H9 (cell line): ENCODE measurements at regions not wholly inside any gene's neighbourhood (a gene's known extent, or its start where the extent isn't known, plus 50 kb on each side); places are given as distances from the start of the nearest gene placed in this dataset.

Experiments
- DNase-seq: peaks from one replicate; pipeline ENCODE4 v3.0.0-alpha.2; 2017
- H2AFZ ChIP-seq: one replicate; pipeline ENCODE4 v1.6.1; 2013; ENCODE audit warnings: mild to moderate bottlenecking, low read length, control low read depth, moderate library complexity
- H2AK5ac ChIP-seq: 2 replicates; pipeline ENCODE4 v1.6.1; 2013; ENCODE audit warnings: low read length, control low read depth, mixed read lengths; ENCODE audit not compliant: insufficient read length
- H2BK120ac ChIP-seq: one replicate; pipeline ENCODE4 v1.6.1; 2013; ENCODE audit warnings: low read depth, mild to moderate bottlenecking, low read length, control low read depth, inconsistent platforms; ENCODE audit not compliant: poor library complexity, severe bottlenecking
- H2BK12ac ChIP-seq: 2 replicates; pipeline ENCODE4 v1.6.1; 2013; ENCODE audit warnings: low read length, control low read depth, mixed read lengths, low read depth; ENCODE audit not compliant: insufficient read length
- H2BK15ac ChIP-seq: 2 replicates; pipeline ENCODE4 v1.6.1; 2013; ENCODE audit warnings: low read depth, low read length, control low read depth
- H2BK20ac ChIP-seq: one replicate; pipeline ENCODE4 v1.6.1; 2013; ENCODE audit warnings: low read depth, mild to moderate bottlenecking, low read length, control low read depth, inconsistent platforms; ENCODE audit not compliant: poor library complexity, severe bottlenecking
- H2BK5ac ChIP-seq: 2 replicates; pipeline ENCODE4 v1.6.1; 2013; ENCODE audit warnings: low read length, control low read depth, mixed read lengths; ENCODE audit not compliant: insufficient read length
- H3K14ac ChIP-seq: 2 replicates; pipeline ENCODE4 v1.6.1; 2013; ENCODE audit warnings: low read length, control low read depth; ENCODE audit not compliant: insufficient read depth
- H3K18ac ChIP-seq: 2 replicates; pipeline ENCODE4 v1.6.1; 2013; ENCODE audit warnings: low read depth, mild to moderate bottlenecking, mixed read lengths, low read length, control low read depth; ENCODE audit not compliant: insufficient read length
- H3K23ac ChIP-seq: 2 replicates; pipeline ENCODE4 v1.6.1; 2013; ENCODE audit warnings: low read length, control low read depth, mixed read lengths, low read depth; ENCODE audit not compliant: insufficient read length
- H3K23me2 ChIP-seq: 2 replicates; pipeline ENCODE4 v1.6.1; 2013; ENCODE audit warnings: low read depth, mild to moderate bottlenecking, mixed read lengths, low read length, control low read depth; ENCODE audit not compliant: insufficient read length, poor library complexity, severe bottlenecking
- H3K27ac ChIP-seq: 2 replicates; pipeline ENCODE4 v1.5.1; 2013; ENCODE audit warnings: low read length, control low read depth, mixed read lengths, low read depth; ENCODE audit not compliant: insufficient read length
- H3K27me3 ChIP-seq: 2 replicates; pipeline ENCODE4 v1.6.1; 2013; ENCODE audit warnings: low read length, control low read depth, inconsistent platforms; ENCODE audit not compliant: insufficient read depth
- H3K4ac ChIP-seq: 2 replicates; pipeline ENCODE4 v1.6.1; 2013; ENCODE audit warnings: low read depth, mild to moderate bottlenecking, control low read depth, inconsistent platforms, low read length, moderate library complexity
- H3K4me1 ChIP-seq: 2 replicates; pipeline ENCODE4 v1.6.1; 2013; ENCODE audit warnings: low read length, control low read depth, inconsistent platforms; ENCODE audit not compliant: insufficient read depth
- H3K4me2 ChIP-seq: 2 replicates; pipeline ENCODE4 v1.6.1; 2013; ENCODE audit warnings: low read length, control low read depth, mixed read lengths; ENCODE audit not compliant: insufficient read length, insufficient read depth
- H3K56ac ChIP-seq: 2 replicates; pipeline ENCODE4 v1.6.1; 2013; ENCODE audit warnings: low read depth, mild to moderate bottlenecking, mixed read lengths, low read length, control low read depth; ENCODE audit not compliant: insufficient read length
- H3K79me1 ChIP-seq: 2 replicates; pipeline ENCODE4 v1.6.1; 2013; ENCODE audit warnings: low read depth, mild to moderate bottlenecking, moderate library complexity, low read length, control low read depth, inconsistent platforms; ENCODE audit not compliant: insufficient read depth, poor library complexity, severe bottlenecking
- H3K79me2 ChIP-seq: 2 replicates; pipeline ENCODE4 v1.6.1; 2013; ENCODE audit warnings: low read length, control low read depth, inconsistent platforms; ENCODE audit not compliant: insufficient read depth
- H3K9ac ChIP-seq: 2 replicates; pipeline ENCODE4 v1.6.1; 2013; ENCODE audit warnings: low read length, control low read depth, mixed read lengths; ENCODE audit not compliant: insufficient read length; ENCODE audit errors: extremely low read depth
- H3K9me3 ChIP-seq: one replicate; pipeline ENCODE4 v1.6.1; 2013; ENCODE audit warnings: low read depth, low read length, inconsistent platforms; ENCODE audit not compliant: control insufficient read depth
- H3T11ph ChIP-seq: one replicate; pipeline ENCODE4 v1.6.1; 2013; ENCODE audit warnings: mild to moderate bottlenecking, low read length, control low read depth, inconsistent platforms
- H4K20me1 ChIP-seq: one replicate; pipeline ENCODE4 v1.6.1; 2013; ENCODE audit not compliant: control insufficient read depth, insufficient read length, insufficient read depth
- H4K5ac ChIP-seq: 2 replicates; pipeline ENCODE4 v1.6.1; 2013; ENCODE audit warnings: low read depth, mild to moderate bottlenecking, mixed read lengths, low read length, control low read depth; ENCODE audit not compliant: insufficient read length
- H4K8ac ChIP-seq: replicated peaks from 2 replicates; pipeline ENCODE4 v1.6.1; 2013; ENCODE audit warnings: low read length, control low read depth, mixed read lengths, low read depth; ENCODE audit not compliant: insufficient read length
- H4K91ac ChIP-seq: 2 replicates; pipeline ENCODE4 v1.6.1; 2013; ENCODE audit warnings: low read depth, mild to moderate bottlenecking, moderate library complexity, mixed read lengths, low read length, control low read depth; ENCODE audit not compliant: insufficient read length
- H3K27ac Mint-ChIP-seq, 3 experiments: 2 replicates in 2 of 3; 3 replicates in 1 of 3; pipeline ENCODE4 v1.8.0; 2020 to 2021; ENCODE audit warnings: mixed read lengths in 3 of 3, mild to moderate bottlenecking in 1 of 3, moderate library complexity in 1 of 3
- H3K27me3 Mint-ChIP-seq: 2 replicates; pipeline ENCODE4 v1.8.0; 2021; ENCODE audit warnings: low read depth, mild to moderate bottlenecking, moderate library complexity, mixed read lengths
- H3K36me3 Mint-ChIP-seq, 3 experiments: 2 replicates in 2 of 3; 3 replicates in 1 of 3; pipeline ENCODE4 v1.8.0; 2020 to 2021; ENCODE audit warnings: low read depth in 3 of 3, mixed read lengths in 3 of 3; ENCODE audit not compliant: insufficient read depth in 1 of 3
- H3K4me1 Mint-ChIP-seq, 2 experiments: 2 replicates each; pipeline ENCODE4 v1.8.0; 2020; ENCODE audit warnings: mixed read lengths in 2 of 2
- H3K4me3 Mint-ChIP-seq, 2 experiments: 2 replicates in 1 of 2; 3 replicates in 1 of 2; pipeline ENCODE4 v1.8.0; 2020 to 2021; ENCODE audit warnings: mild to moderate bottlenecking in 2 of 2, mixed read lengths in 2 of 2, moderate library complexity in 1 of 2
- H3K9me3 Mint-ChIP-seq, 2 experiments: 2 replicates in 1 of 2; 3 replicates in 1 of 2; pipeline ENCODE4 v1.8.0; 2020; ENCODE audit warnings: mild to moderate bottlenecking in 2 of 2, mixed read lengths in 2 of 2, moderate library complexity in 1 of 2
- CTCF ChIP-seq: fragments of 200-600 bp; sonication (generic); conservative IDR thresholded peaks from 3 replicates; pipeline ENCODE4 v1.8.0; 2021; ENCODE audit warnings: antibody characterized with exemption, mild to moderate bottlenecking
- WGBS: extraction: QIAGEN DNeasy Blood & Tissue Kit; methylation state at CpG from one replicate; pipeline ENCODE4 v1.1.7; 2013; ENCODE audit warnings: missing lambda C conversion rate, low lambda C conversion rate, mixed read lengths; ENCODE audit not compliant: insufficient read length; ENCODE audit errors: extremely low coverage; 5-methylcytosine and 5-hydroxymethylcytosine counted together

DNA sequence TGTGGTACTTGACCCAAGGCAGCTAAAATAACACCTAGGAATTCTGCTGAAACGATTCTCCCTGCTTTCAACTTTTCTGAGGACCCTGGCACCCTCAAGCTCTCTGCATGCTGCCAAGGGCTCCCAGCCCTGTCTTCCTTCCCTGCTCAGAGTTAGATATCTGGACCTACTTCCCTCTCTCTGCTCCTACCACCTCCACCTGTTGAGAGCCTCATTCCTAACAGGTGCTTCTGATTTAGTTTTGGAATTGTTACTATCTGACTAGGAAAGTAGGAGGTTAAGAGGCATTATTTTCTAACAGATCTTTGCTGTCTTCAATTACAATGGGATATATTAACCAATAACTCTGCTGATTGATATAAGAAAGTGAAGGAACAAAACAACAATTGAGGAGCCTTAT is 253.8 kb downstream of the FZD1 start:
- no peak for TF ChIP-seq CTCF
- Histone ChIP-seq H3K56ac (no peak overlapping the region), H2BK120ac (no peak overlapping the region), H3K4ac (no peak overlapping the region), H2BK15ac (no peak overlapping the region), H2BK20ac (no peak overlapping the region), H2BK12ac (no peak overlapping the region), H3K79me1 (no peaks in the 10 kb centered on the region), H3K23ac (no peak overlapping the region), H3K27ac (no peak overlapping the region), H3K27me3 (no peaks in the 10 kb centered on the region), H3K4me2 (no peak overlapping the region), H3K18ac (no peak overlapping the region), H3K9me3 (no peaks in the 10 kb centered on the region), H4K5ac (no peak overlapping the region), H2AK5ac (no peak overlapping the region), H3K9ac (no peak overlapping the region), H3K23me2 (no peaks in the 10 kb centered on the region), H3K4me1 (no peaks in the 10 kb centered on the region; the same call in 1 of the 2 replicates), H4K20me1 (no peaks in the 10 kb centered on the region), H3T11ph (no peak overlapping the region), H4K91ac (no peak overlapping the region), H4K8ac (no peak overlapping the region), H2BK5ac (no peak overlapping the region), H2AFZ (no peak overlapping the region), H3K14ac (no peak overlapping the region), H3K79me2 (no peaks in the 10 kb centered on the region)
- Mint-ChIP-seq H3K27ac (no peak overlapping the region), H3K4me1 (peaks cover 3% of the 10 kb centered on the region in 2 experiments; a peak in 2 of 4 replicates), H3K36me3 (no peaks in the 10 kb centered on the region), H3K27me3 (no peaks in the 10 kb centered on the region; the same call in 1 of the 2 replicates), H3K9me3 (no peaks in the 10 kb centered on the region), H3K4me3 (no peak overlapping the region)
- WGBS: no CpG with 5 or more reads among the region's 1 CpG
- DNase-seq: no peak
